ENCODE measurements at regions not wholly inside any gene's neighbourhood (a gene's known extent, or its start where the extent isn't known, plus 50 kb on each side); places are given as distances from the start of the nearest gene placed in this dataset.
A peak's percentile ranks its signal among the peaks of the same experiment; 100 is the strongest.

- no peak for DNase-seq
Measured at GRCh38 chr1:80666073-80666472, 1134.7 kb upstream of the ADGRL2 start.

GRCh38 chr1:80659161-80659560 lies 1141.6 kb upstream of the ADGRL2 start:
- DNase-seq: no peak

GRCh38 chr1:80657707-80658106 lies 1143.0 kb upstream of the ADGRL2 start:
- DNase-seq: no peak

GRCh38 chr1:80657044-80657643 lies 1143.6 kb upstream of the ADGRL2 start:
- DNase-seq: no peak

GRCh38 chr1:80656641-80657040 lies 1144.1 kb upstream of the ADGRL2 start:
- DNase-seq: no peak

- DNase-seq: no peak
Measured at GRCh38 chr1:80656014-80656636, 1144.6 kb upstream of the ADGRL2 start.

GRCh38 chr1:80646053-80646452 lies 1154.7 kb upstream of the ADGRL2 start:
- no peak for DNase-seq

- no peak for DNase-seq
Measured at GRCh38 chr1:80645621-80646020, 1155.1 kb upstream of the ADGRL2 start.

- DNase-seq: no peak
Measured at GRCh38 chr1:80640978-80641377, 1159.8 kb upstream of the ADGRL2 start.

- DNase-seq: no peak
Measured at GRCh38 chr1:80639777-80640533, 1160.8 kb upstream of the ADGRL2 start.

- no peak for DNase-seq
Measured at GRCh38 chr1:80633947-80634706, 1166.6 kb upstream of the ADGRL2 start.

- no peak for DNase-seq
Measured at GRCh38 chr1:80632284-80632683, 1168.5 kb upstream of the ADGRL2 start.

- no peak for DNase-seq
Measured at GRCh38 chr1:80629304-80629837, 1171.4 kb upstream of the ADGRL2 start.

GRCh38 chr1:80624682-80625081 lies 1176.1 kb upstream of the ADGRL2 start:
- no peak for DNase-seq

GRCh38 chr1:80607064-80607463 lies 1193.7 kb upstream of the ADGRL2 start:
- no peak for DNase-seq

- DNase-seq: no peak
Measured at GRCh38 chr1:80594013-80594412, 1206.7 kb upstream of the ADGRL2 start.

GRCh38 chr1:80593197-80593596 lies 1207.5 kb upstream of the ADGRL2 start:
- no peak for DNase-seq

GRCh38 chr1:80582980-80583379 lies 1217.8 kb upstream of the ADGRL2 start:
- peak; percentile 28 for DNase-seq

GRCh38 chr1:80579055-80579454 lies 1221.7 kb upstream of the ADGRL2 start:
- no peak for DNase-seq

- no peak for DNase-seq
Measured at GRCh38 chr1:80566867-80567266, 1233.9 kb upstream of the ADGRL2 start.

GRCh38 chr1:80566123-80566522 lies 1234.6 kb upstream of the ADGRL2 start:
- DNase-seq: no peak

- DNase-seq: no peak
Measured at GRCh38 chr1:80565406-80565805, 1235.3 kb upstream of the ADGRL2 start.

- DNase-seq: no peak
Measured at GRCh38 chr1:80542231-80542630, 1258.5 kb upstream of the ADGRL2 start.

All from NCI-H1694 (cell line).